Left ventricle myocardium inferior (tissue), 1 donor: ENCODE measurements at regions not wholly inside any gene's neighbourhood (a gene's known extent, or its start where the extent isn't known, plus 50 kb on each side); places are given as distances from the start of the nearest gene placed in this dataset.
"Not testable (repeated sequence)": the region's sequence is repeated elsewhere in the genome, so short reads cannot be mapped to it uniquely, and the experiment has no call there.

Experiments used
- DNase-seq: peaks from one replicate; pipeline ENCODE4 v3.0.0-alpha.2; 2020
- H3K27ac ChIP-seq: fragments of 200-600 bp; replicated peaks from 2 replicates; pipeline ENCODE4 v1.8.0; 2021
- H3K27me3 ChIP-seq: fragments of 200-600 bp; 2 replicates; pipeline ENCODE4 v1.8.0; 2021; ENCODE audit warnings: low read depth
- H3K36me3 ChIP-seq: fragments of 200-600 bp; 2 replicates; pipeline ENCODE4 v1.8.0; 2021
- H3K4me1 ChIP-seq: fragments of 200-600 bp; 2 replicates; pipeline ENCODE4 v1.8.0; 2021
- H3K4me3 ChIP-seq: fragments of 200-600 bp; 2 replicates; pipeline ENCODE4 v1.8.0; 2021; ENCODE audit warnings: mild to moderate bottlenecking, moderate library complexity
- H3K9me3 ChIP-seq: fragments of 200-600 bp; replicated peaks from 2 replicates; pipeline ENCODE4 v1.8.0; 2021
- intact Hi-C: fragments of 100-400 bp; cut with micrococcal nuclease; formaldehyde crosslinking; loops from one replicate; pipeline ENCODE4 v1.11.0; 2022
- TF ChIP-seq, protein P1 (sequence below): fragments of 200-600 bp; IDR thresholded peaks from 2 replicates; pipeline ENCODE4 v1.8.0; 2021; ENCODE audit warnings: antibody characterized with exemption, mild to moderate bottlenecking, borderline replicate concordance
- donor health status: DM: no; HTN: yes; CAD: no; lungs with severe emphysema.

GRCh38 chr9:87199782-87200181, 252.5 kb upstream of the GAS1 start:
- Histone ChIP-seq H3K36me3 (no peaks in the 10 kb centered on the region), H3K4me3 (no peak overlapping the region), H3K9me3 (no peaks in the 10 kb centered on the region), H3K4me1 (no peaks in the 10 kb centered on the region), H3K27me3 (peaks cover 37% of the 10 kb centered on the region), H3K27ac (no peak overlapping the region)
- TF ChIP-seq, protein P1, sequence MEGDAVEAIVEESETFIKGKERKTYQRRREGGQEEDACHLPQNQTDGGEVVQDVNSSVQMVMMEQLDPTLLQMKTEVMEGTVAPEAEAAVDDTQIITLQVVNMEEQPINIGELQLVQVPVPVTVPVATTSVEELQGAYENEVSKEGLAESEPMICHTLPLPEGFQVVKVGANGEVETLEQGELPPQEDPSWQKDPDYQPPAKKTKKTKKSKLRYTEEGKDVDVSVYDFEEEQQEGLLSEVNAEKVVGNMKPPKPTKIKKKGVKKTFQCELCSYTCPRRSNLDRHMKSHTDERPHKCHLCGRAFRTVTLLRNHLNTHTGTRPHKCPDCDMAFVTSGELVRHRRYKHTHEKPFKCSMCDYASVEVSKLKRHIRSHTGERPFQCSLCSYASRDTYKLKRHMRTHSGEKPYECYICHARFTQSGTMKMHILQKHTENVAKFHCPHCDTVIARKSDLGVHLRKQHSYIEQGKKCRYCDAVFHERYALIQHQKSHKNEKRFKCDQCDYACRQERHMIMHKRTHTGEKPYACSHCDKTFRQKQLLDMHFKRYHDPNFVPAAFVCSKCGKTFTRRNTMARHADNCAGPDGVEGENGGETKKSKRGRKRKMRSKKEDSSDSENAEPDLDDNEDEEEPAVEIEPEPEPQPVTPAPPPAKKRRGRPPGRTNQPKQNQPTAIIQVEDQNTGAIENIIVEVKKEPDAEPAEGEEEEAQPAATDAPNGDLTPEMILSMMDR, result no peak
- no peak for DNase-seq
- intact Hi-C loops, result no loop called here

- Histone ChIP-seq H3K4me3 (no peak overlapping the region), H3K9me3 (no peaks in the 10 kb centered on the region), H3K36me3 (no peaks in the 10 kb centered on the region), H3K4me1 (no peaks in the 10 kb centered on the region), H3K27me3 (peaks cover 24% of the 10 kb centered on the region), H3K27ac (no peak overlapping the region)
- no peak for DNase-seq
- TF ChIP-seq, protein P1, result no peak
- intact Hi-C loops, result no loop called here
Observed at GRCh38 chr9:87201351-87201751, 254.0 kb upstream of the GAS1 start.

GRCh38 chr9:87206064-87206661, 258.9 kb upstream of the GAS1 start:
- Histone ChIP-seq H3K36me3 (no peaks in the 10 kb centered on the region), H3K4me3 (no peak overlapping the region), H3K27me3 (peaks cover 4% of the 10 kb centered on the region), H3K27ac (no peak overlapping the region), H3K9me3 (no peaks in the 10 kb centered on the region), H3K4me1 (no peaks in the 10 kb centered on the region)
- no peak for DNase-seq
- intact Hi-C loops, result no loop called here
- TF ChIP-seq, protein P1, result no peak

- H3K27ac ChIP-seq, H3K4me1 ChIP-seq, H3K9me3 ChIP-seq, H3K27me3 ChIP-seq, intact Hi-C loops, H3K36me3 ChIP-seq, H3K4me3 ChIP-seq, DNase-seq: not testable (repeated sequence)
Observed at GRCh38 chr9:87210658-87211057, 263.4 kb upstream of the GAS1 start.

GRCh38 chr9:87211669-87212068, 264.4 kb upstream of the GAS1 start:
- no peaks in the 10 kb centered on the region for H3K36me3 ChIP-seq
- H3K9me3 ChIP-seq, result no peaks in the 10 kb centered on the region
- no peaks in the 10 kb centered on the region for H3K27me3 ChIP-seq
- no peak for DNase-seq
- no peak overlapping the region for H3K27ac ChIP-seq
- TF ChIP-seq, protein P1, result no peak
- no peak overlapping the region for H3K4me3 ChIP-seq
- H3K4me1 ChIP-seq, result no peaks in the 10 kb centered on the region
- intact Hi-C loops, result no loop called here

- Histone ChIP-seq H3K27me3 (no peaks in the 10 kb centered on the region), H3K4me3 (no peak overlapping the region), H3K4me1 (no peaks in the 10 kb centered on the region), H3K9me3 (no peaks in the 10 kb centered on the region), H3K27ac (no peak overlapping the region), H3K36me3 (no peaks in the 10 kb centered on the region)
- intact Hi-C loops, result no loop called here
- DNase-seq, result no peak
- TF ChIP-seq, protein P1, result no peak
Observed at GRCh38 chr9:87212605-87213021, 265.3 kb upstream of the GAS1 start.
